ENCODE measurements at regions not wholly inside any gene's neighbourhood (a gene's known extent, or its start where the extent isn't known, plus 50 kb on each side); places are given as distances from the start of the nearest gene placed in this dataset.

DNA sequence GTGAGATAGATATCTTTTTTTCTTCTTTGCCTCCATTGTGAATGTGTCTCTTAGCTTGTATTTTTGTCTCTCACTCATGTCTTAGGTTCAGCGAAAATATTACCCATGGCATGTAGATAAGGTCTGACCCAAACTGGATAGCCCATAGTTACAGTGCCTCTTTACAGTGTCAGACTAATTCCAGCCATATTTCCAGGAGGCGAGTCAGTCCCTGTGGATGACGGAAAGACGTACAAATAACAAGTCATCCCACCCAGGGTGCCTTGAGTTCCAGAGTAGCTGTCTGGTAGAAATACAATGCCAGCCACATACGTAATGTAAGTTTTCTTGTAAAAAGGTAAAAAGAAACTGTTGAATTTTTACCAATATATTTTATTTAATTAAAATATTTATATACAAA lies 157.3 kb downstream of the ZNF281 start:
- no peak for TF ChIP-seq CTCF (IDR thresholded peaks at IDR 0.05; ENCODE audit: low read depth, low read length)
- no peak overlapping the region for H3K4me3 ChIP-seq (ENCODE audit: low read depth, low read length)

DNA sequence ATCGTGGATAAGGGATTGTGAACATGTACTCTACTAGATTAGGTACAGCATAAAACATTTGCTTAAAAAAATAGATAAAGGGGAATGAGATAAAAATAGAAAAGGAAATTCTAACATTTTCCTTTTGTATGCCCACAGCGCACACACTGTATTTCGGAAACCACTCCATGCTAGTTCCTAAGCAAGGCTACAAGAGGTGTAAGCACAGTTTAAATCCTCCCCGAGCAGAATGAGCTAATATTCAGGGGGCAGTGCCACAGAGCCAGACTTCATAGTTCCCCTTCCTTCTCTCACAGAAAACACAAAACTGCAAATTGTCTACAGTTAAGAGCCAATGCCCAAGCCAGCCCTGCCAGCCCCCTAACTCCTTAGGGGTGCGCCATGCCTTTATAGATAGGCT lies 159.4 kb downstream of the ZNF281 start:
- no peak for TF ChIP-seq CTCF (IDR thresholded peaks at IDR 0.05; ENCODE audit: low read depth, low read length)
- no peak overlapping the region for H3K4me3 ChIP-seq (ENCODE audit: low read depth, low read length)

GRCh38 chr1:200248541-200248940 lies 161.3 kb downstream of the ZNF281 start:
- no peak for TF ChIP-seq CTCF (IDR thresholded peaks at IDR 0.05; ENCODE audit: low read depth, low read length)
- H3K4me3 ChIP-seq (ENCODE audit: low read depth, low read length) = no peak overlapping the region

DNA sequence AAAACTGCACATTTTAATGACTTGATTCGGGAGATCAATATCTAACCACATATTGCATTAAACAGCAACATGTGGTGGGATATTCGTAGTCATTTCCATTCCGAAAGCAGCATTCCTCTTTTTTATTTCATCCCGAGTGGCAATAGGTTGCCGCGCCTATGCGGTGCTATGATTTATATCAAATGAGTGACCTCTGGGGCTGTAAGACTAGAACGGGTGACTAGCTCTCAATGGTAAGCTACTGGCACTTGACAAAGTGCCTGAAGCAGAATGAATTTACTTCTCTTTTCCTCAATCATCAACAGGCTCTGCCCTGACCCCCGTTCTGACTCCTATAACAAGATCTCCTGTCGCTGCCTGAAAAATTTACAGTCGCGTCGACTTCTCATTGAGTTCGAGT lies 162.3 kb downstream of the ZNF281 start:
- no peak for TF ChIP-seq CTCF (IDR thresholded peaks at IDR 0.05; ENCODE audit: low read depth, low read length)
- no peak overlapping the region for H3K4me3 ChIP-seq (ENCODE audit: low read depth, low read length)

DNA sequence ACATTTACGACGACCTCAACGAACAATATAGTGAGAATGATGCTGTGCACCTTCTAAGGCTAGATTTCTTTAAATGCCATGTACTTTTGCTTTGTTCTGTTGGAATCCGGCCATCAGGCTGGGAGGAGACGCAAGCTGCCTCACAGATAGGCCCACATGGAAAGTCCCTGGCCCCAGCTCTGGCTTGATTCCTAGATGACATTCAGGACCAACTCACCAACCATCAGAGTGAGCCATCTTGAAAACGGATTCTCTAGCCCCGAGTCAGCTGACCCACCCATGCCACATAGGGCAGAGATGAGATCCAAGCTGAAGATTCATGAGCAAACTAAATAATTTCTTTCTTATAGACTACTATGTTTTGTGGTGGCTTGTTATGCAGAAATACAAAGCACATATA lies 164.4 kb downstream of the ZNF281 start:
- no peak for TF ChIP-seq CTCF (IDR thresholded peaks at IDR 0.05; ENCODE audit: low read depth, low read length)
- H3K4me3 ChIP-seq (ENCODE audit: low read depth, low read length) = no peak overlapping the region

DNA sequence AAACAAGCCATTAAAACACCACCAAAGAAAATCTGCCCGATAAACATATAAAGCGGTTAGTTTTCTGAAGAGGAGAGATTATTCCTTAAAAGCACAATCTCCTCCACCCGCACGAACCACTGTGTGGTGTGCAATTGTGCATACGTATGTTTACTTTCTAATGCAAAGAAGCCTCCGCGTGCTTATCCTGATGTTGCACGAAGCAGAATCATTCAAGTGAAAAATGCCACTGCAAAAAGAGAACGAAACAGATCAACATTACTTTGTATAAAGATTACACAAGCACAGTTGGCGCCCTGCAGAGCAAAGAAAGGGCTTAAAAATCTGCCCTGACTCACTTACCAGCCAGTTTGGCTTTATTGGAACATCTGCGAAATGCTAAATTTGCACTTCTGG lies 166.8 kb downstream of the ZNF281 start:
- H3K4me3 ChIP-seq (ENCODE audit: low read depth, low read length) = peak overlapping the region; percentile 37
- TF ChIP-seq CTCF (IDR thresholded peaks at IDR 0.05; ENCODE audit: low read depth, low read length) = no peak

GRCh38 chr1:200242110-200243041 lies 167.5 kb downstream of the ZNF281 start:
- TF ChIP-seq CTCF (IDR thresholded peaks at IDR 0.05; ENCODE audit: low read depth, low read length) = no peak
- H3K4me3 ChIP-seq (ENCODE audit: low read depth, low read length) = peak overlapping the region; percentile 37

All from WI38 (cell line).